A673 (cell line): ENCODE measurements at regions not wholly inside any gene's neighbourhood (a gene's known extent, or its start where the extent isn't known, plus 50 kb on each side); places are given as distances from the start of the nearest gene placed in this dataset.

ENCODE experiments used
- EZH2 ChIP-seq: fragments of 200-600 bp; sonication (generic); IDR thresholded peaks from 2 replicates; pipeline ENCODE4 v1.6.1; 2017; ENCODE audit warnings: borderline replicate concordance, low read depth, mild to moderate bottlenecking, mixed read lengths, antibody characterized with exemption, low read length; ENCODE audit not compliant: poor library complexity, severe bottlenecking
- TF ChIP-seq, protein P1 (sequence below): fragments of 300-800, 200-600 bp; sonication (generic); conservative IDR thresholded peaks from 2 replicates; pipeline ENCODE4 v1.5.1; 2017; ENCODE audit warnings: low read depth, mild to moderate bottlenecking, antibody characterized with exemption, low read length, moderate library complexity, mixed read lengths

DNA sequence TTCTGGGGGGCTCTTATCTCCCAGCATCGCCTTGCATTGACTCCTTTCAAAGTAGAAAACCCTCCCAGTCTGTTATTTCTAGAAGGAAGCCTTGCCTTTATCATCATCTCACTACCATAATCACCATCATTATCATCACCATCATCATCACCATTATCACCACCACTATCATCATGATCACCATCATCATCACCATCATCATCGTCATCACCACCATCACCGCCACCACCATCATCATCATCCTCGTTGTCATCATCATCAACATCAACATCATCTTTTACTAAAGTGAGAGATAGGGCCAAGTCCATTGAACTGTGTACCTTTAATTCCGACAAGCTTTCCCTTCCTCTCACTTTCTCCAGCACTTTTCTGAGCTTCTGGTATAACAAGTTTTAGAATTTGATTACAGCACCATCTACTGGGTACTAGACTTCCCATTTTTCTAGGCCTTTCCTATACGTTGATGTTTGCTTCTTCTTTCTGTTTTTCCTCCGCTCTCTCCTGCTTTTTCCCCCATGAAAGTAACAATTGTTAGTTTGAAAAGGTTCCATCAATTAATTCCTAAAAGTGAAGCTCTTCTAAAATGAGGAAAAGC is 226.4 kb downstream of the BUB3 start:
- TF ChIP-seq, protein P1, sequence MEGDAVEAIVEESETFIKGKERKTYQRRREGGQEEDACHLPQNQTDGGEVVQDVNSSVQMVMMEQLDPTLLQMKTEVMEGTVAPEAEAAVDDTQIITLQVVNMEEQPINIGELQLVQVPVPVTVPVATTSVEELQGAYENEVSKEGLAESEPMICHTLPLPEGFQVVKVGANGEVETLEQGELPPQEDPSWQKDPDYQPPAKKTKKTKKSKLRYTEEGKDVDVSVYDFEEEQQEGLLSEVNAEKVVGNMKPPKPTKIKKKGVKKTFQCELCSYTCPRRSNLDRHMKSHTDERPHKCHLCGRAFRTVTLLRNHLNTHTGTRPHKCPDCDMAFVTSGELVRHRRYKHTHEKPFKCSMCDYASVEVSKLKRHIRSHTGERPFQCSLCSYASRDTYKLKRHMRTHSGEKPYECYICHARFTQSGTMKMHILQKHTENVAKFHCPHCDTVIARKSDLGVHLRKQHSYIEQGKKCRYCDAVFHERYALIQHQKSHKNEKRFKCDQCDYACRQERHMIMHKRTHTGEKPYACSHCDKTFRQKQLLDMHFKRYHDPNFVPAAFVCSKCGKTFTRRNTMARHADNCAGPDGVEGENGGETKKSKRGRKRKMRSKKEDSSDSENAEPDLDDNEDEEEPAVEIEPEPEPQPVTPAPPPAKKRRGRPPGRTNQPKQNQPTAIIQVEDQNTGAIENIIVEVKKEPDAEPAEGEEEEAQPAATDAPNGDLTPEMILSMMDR = peak; percentile 36; the same call in 1 of the 2 replicates
- TF ChIP-seq EZH2 = no peak
